ENCODE measurements at regions not wholly inside any gene's neighbourhood (a gene's known extent, or its start where the extent isn't known, plus 50 kb on each side); places are given as distances from the start of the nearest gene placed in this dataset.

- Histone ChIP-seq H3K4me3 (replicated peaks; ENCODE audit: low read depth, low read length) (no peak overlapping the region), H3K36me3 (ENCODE audit: control insufficient read depth, insufficient read depth, low read length) (no peaks in the 10 kb centered on the region), H3K27me3 (replicated peaks; ENCODE audit: control insufficient read depth, insufficient read depth, low read length) (no peaks in the 10 kb centered on the region; the same call in 1 of the 2 replicates)
- TF ChIP-seq CTCF (IDR thresholded peaks at IDR 0.05; ENCODE audit: insufficient read depth, low read length, poor library complexity, severe bottlenecking), result no peak
- DNase-seq (ENCODE audit: extremely low read depth, insufficient read length), result no peak
These were observed 112.9 kb upstream of the SOD1 start for GRCh38 chr21:31546443-31547170.

- no peaks in the 10 kb centered on the region; the same call in 1 of the 2 replicates for H3K27me3 ChIP-seq (replicated peaks; ENCODE audit: control insufficient read depth, insufficient read depth, low read length)
- H3K36me3 ChIP-seq (ENCODE audit: control insufficient read depth, insufficient read depth, low read length), result no peaks in the 10 kb centered on the region
- no peak overlapping the region for H3K4me3 ChIP-seq (replicated peaks; ENCODE audit: low read depth, low read length)
- no peak for TF ChIP-seq CTCF (IDR thresholded peaks at IDR 0.05; ENCODE audit: insufficient read depth, low read length, poor library complexity, severe bottlenecking)
- DNase-seq (ENCODE audit: extremely low read depth, insufficient read length), result no peak
These were observed 114.5 kb upstream of the SOD1 start for GRCh38 chr21:31545036-31545435.

- H3K36me3 ChIP-seq (ENCODE audit: control insufficient read depth, insufficient read depth, low read length), result no peaks in the 10 kb centered on the region
- H3K4me3 ChIP-seq (replicated peaks; ENCODE audit: low read depth, low read length), result no peak overlapping the region
- DNase-seq (ENCODE audit: extremely low read depth, insufficient read length), result no peak
- TF ChIP-seq CTCF (IDR thresholded peaks at IDR 0.05; ENCODE audit: insufficient read depth, low read length, poor library complexity, severe bottlenecking), result no peak
- no peaks in the 10 kb centered on the region; the same call in 1 of the 2 replicates for H3K27me3 ChIP-seq (replicated peaks; ENCODE audit: control insufficient read depth, insufficient read depth, low read length)
These were observed 116.3 kb upstream of the SOD1 start for GRCh38 chr21:31543191-31543590.

- no peak for TF ChIP-seq CTCF (IDR thresholded peaks at IDR 0.05; ENCODE audit: insufficient read depth, low read length, poor library complexity, severe bottlenecking)
- no peak for DNase-seq (ENCODE audit: extremely low read depth, insufficient read length)
- Histone ChIP-seq H3K27me3 (replicated peaks; ENCODE audit: control insufficient read depth, insufficient read depth, low read length) (no peaks in the 10 kb centered on the region; the same call in 1 of the 2 replicates), H3K36me3 (ENCODE audit: control insufficient read depth, insufficient read depth, low read length) (no peaks in the 10 kb centered on the region), H3K4me3 (replicated peaks; ENCODE audit: low read depth, low read length) (no peak overlapping the region)
These were observed 120.7 kb upstream of the SOD1 start for GRCh38 chr21:31538816-31539215.

- Histone ChIP-seq H3K4me3 (replicated peaks; ENCODE audit: low read depth, low read length) (no peak overlapping the region), H3K27me3 (replicated peaks; ENCODE audit: control insufficient read depth, insufficient read depth, low read length) (no peaks in the 10 kb centered on the region; the same call in 1 of the 2 replicates), H3K36me3 (ENCODE audit: control insufficient read depth, insufficient read depth, low read length) (no peaks in the 10 kb centered on the region)
- peak; percentile 27 for TF ChIP-seq CTCF (IDR thresholded peaks at IDR 0.05; ENCODE audit: insufficient read depth, low read length, poor library complexity, severe bottlenecking)
- DNase-seq (ENCODE audit: extremely low read depth, insufficient read length), result no peak
These were observed 121.5 kb upstream of the SOD1 start for GRCh38 chr21:31537872-31538576.

Measured in GM06990 (cell line).